DND-41 (cell line): ENCODE measurements at regions not wholly inside any gene's neighbourhood (a gene's known extent, or its start where the extent isn't known, plus 50 kb on each side); places are given as distances from the start of the nearest gene placed in this dataset.

Experiments
- ATAC-seq: fragments of 200-7000 bp; cut with Tn5 transposase; 3 replicates; pipeline ENCODE4 v1.9.1; 2021; ENCODE audit warnings: low read depth; ENCODE audit not compliant: insufficient read depth
- DNase-seq: peaks from one replicate; pipeline ENCODE4 v3.0.0-alpha.2; 2020
- H2AFZ ChIP-seq: 2 replicates; pipeline ENCODE4 v1.6.0; 2012; ENCODE audit warnings: low read depth, low read length
- H3K27ac ChIP-seq: 2 replicates; pipeline ENCODE4 v1.5.1; 2012; ENCODE audit warnings: low read length, inconsistent platforms
- H3K27me3 ChIP-seq: fragments of 200-600 bp; sonication (generic); 2 replicates; pipeline ENCODE4 v1.6.0; 2012; ENCODE audit warnings: low read length, mild to moderate bottlenecking, inconsistent platforms; ENCODE audit not compliant: insufficient read depth, poor library complexity
- H3K36me3 ChIP-seq: 2 replicates; pipeline ENCODE4 v1.5.1; 2012; ENCODE audit warnings: low read length, inconsistent platforms; ENCODE audit not compliant: insufficient read depth
- H3K4me1 ChIP-seq: 2 replicates; pipeline ENCODE4 v1.5.1; 2012; ENCODE audit warnings: mild to moderate bottlenecking, low read length; ENCODE audit not compliant: insufficient read depth
- H3K4me2 ChIP-seq: 2 replicates; pipeline ENCODE4 v1.6.0; 2012; ENCODE audit warnings: mild to moderate bottlenecking, moderate library complexity, low read length, inconsistent platforms; ENCODE audit not compliant: insufficient read depth
- H3K4me3 ChIP-seq, 2 experiments: fragments of 200-600 bp in 1 of 2; shearing (Covaris generic) in 1 of 2; 2 replicates each; pipeline ENCODE4 v1.5.1; 2012 to 2016; ENCODE audit warnings: inconsistent platforms in 2 of 2, low read length in 2 of 2, mild to moderate bottlenecking in 2 of 2, low read depth in 1 of 2, moderate library complexity in 1 of 2
- H3K79me2 ChIP-seq: 2 replicates; pipeline ENCODE4 v1.6.0; 2012; ENCODE audit warnings: low read length, inconsistent platforms; ENCODE audit not compliant: insufficient read depth
- H3K9ac ChIP-seq: 2 replicates; pipeline ENCODE4 v1.6.0; 2012; ENCODE audit warnings: low read depth, mild to moderate bottlenecking, inconsistent platforms, low read length, moderate library complexity
- H3K9me3 ChIP-seq: 2 replicates; pipeline ENCODE4 v1.5.1; 2012; ENCODE audit warnings: low read length, moderate library complexity, mild to moderate bottlenecking, inconsistent platforms; ENCODE audit not compliant: insufficient read depth, severe bottlenecking
- H4K20me1 ChIP-seq: 2 replicates; pipeline ENCODE4 v1.6.0; 2012; ENCODE audit warnings: low read length; ENCODE audit not compliant: insufficient read depth
- EZH2 ChIP-seq: IDR thresholded peaks from 3 replicates; pipeline ENCODE4 v1.6.1; 2012; ENCODE audit warnings: borderline replicate concordance, low read depth, mild to moderate bottlenecking, moderate library complexity, low read length, inconsistent platforms; ENCODE audit not compliant: severe bottlenecking
- TF ChIP-seq, protein P1 (sequence below): IDR thresholded peaks from 2 replicates; pipeline ENCODE4 v1.5.1; 2012; ENCODE audit warnings: borderline replicate concordance, low read length, moderate library complexity, mild to moderate bottlenecking; ENCODE audit not compliant: poor library complexity, severe bottlenecking; ENCODE audit errors: extremely low read depth

- no peak overlapping the region for H3K4me2 ChIP-seq
- H3K4me1 ChIP-seq: no peaks in the 10 kb centered on the region
- H3K36me3 ChIP-seq: no peaks in the 10 kb centered on the region
- H4K20me1 ChIP-seq: no peaks in the 10 kb centered on the region
- H3K9ac ChIP-seq: no peak overlapping the region
- no peaks in the 10 kb centered on the region for H3K79me2 ChIP-seq
- H2AFZ ChIP-seq: no peak overlapping the region
- no peaks in the 10 kb centered on the region for H3K9me3 ChIP-seq
- TF ChIP-seq, protein P1, sequence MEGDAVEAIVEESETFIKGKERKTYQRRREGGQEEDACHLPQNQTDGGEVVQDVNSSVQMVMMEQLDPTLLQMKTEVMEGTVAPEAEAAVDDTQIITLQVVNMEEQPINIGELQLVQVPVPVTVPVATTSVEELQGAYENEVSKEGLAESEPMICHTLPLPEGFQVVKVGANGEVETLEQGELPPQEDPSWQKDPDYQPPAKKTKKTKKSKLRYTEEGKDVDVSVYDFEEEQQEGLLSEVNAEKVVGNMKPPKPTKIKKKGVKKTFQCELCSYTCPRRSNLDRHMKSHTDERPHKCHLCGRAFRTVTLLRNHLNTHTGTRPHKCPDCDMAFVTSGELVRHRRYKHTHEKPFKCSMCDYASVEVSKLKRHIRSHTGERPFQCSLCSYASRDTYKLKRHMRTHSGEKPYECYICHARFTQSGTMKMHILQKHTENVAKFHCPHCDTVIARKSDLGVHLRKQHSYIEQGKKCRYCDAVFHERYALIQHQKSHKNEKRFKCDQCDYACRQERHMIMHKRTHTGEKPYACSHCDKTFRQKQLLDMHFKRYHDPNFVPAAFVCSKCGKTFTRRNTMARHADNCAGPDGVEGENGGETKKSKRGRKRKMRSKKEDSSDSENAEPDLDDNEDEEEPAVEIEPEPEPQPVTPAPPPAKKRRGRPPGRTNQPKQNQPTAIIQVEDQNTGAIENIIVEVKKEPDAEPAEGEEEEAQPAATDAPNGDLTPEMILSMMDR: no peak
- TF ChIP-seq EZH2: no peak
- H3K4me3 ChIP-seq: no peak overlapping the region
- H3K27ac ChIP-seq: no peak overlapping the region
- DNase-seq (no peak), ATAC-seq (no peak)
- no peaks in the 10 kb centered on the region for H3K27me3 ChIP-seq
Observed at GRCh38 chr2:17272652-17273525, 245.4 kb downstream of the RAD51AP2 start.

DNA sequence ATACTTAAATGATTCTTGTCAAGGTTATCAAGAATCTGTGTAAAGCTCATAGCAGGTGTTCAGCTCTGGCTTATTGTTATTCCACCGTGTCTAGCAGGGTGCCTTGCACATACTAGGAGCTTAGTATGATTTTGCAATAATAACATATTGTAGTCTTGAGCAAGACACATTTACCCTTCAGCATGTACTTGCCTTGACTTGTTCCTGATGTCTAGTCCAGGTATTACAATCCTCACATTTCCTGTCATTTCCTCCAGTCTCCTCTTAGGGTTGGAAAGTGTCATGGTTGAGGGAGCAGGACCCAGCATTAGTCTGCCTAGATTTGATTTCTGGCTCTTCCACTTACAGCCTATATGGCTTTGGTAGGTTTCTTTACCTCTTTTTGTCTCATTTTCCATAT is 246.1 kb downstream of the RAD51AP2 start:
- Histone ChIP-seq H3K27ac (no peak overlapping the region), H4K20me1 (no peaks in the 10 kb centered on the region), H3K9me3 (no peaks in the 10 kb centered on the region), H3K36me3 (no peaks in the 10 kb centered on the region), H3K79me2 (no peaks in the 10 kb centered on the region), H3K4me1 (no peaks in the 10 kb centered on the region), H3K27me3 (no peaks in the 10 kb centered on the region), H3K4me2 (no peak overlapping the region), H3K9ac (no peak overlapping the region), H3K4me3 (no peak overlapping the region), H2AFZ (no peak overlapping the region)
- no peak for DNase-seq
- ATAC-seq: no peak
- TF ChIP-seq EZH2: no peak
- TF ChIP-seq, protein P1: no peak

GRCh38 chr2:17271416-17271815 is 246.8 kb downstream of the RAD51AP2 start:
- DNase-seq: no peak
- H3K9ac ChIP-seq: no peak overlapping the region
- ATAC-seq: no peak
- no peak overlapping the region for H3K4me3 ChIP-seq
- no peaks in the 10 kb centered on the region for H4K20me1 ChIP-seq
- no peaks in the 10 kb centered on the region for H3K36me3 ChIP-seq
- no peaks in the 10 kb centered on the region for H3K9me3 ChIP-seq
- H2AFZ ChIP-seq: no peak overlapping the region
- H3K27ac ChIP-seq: no peak overlapping the region
- no peak for TF ChIP-seq EZH2
- TF ChIP-seq, protein P1: no peak
- no peaks in the 10 kb centered on the region for H3K79me2 ChIP-seq
- H3K4me2 ChIP-seq: no peak overlapping the region
- no peaks in the 10 kb centered on the region for H3K4me1 ChIP-seq
- H3K27me3 ChIP-seq: no peaks in the 10 kb centered on the region
